Upper lobe of left lung (tissue), 4 donors: ENCODE measurements at regions not wholly inside any gene's neighbourhood (a gene's known extent, or its start where the extent isn't known, plus 50 kb on each side); places are given as distances from the start of the nearest gene placed in this dataset.

Experiments used
- POLR2AphosphoS5 ChIP-seq, 2 donors: sonication (generic); formaldehyde crosslinking; IDR thresholded peaks; one replicate each; pipeline ENCODE4 v1.5.1; 2017; ENCODE audit warnings: antibody characterized with exemption in 2 of 2
- TF ChIP-seq, protein P1 (sequence below), 6 experiments: fragments of 450-650 bp in 4 of 6; fragments of 200-600 bp in 2 of 6; sonication (generic) in 2 of 6; IDR thresholded peaks; one replicate each; pipeline ENCODE4 v1.5.1; 2016 to 2019; ENCODE audit warnings: antibody characterized with exemption in 6 of 6

DNA sequence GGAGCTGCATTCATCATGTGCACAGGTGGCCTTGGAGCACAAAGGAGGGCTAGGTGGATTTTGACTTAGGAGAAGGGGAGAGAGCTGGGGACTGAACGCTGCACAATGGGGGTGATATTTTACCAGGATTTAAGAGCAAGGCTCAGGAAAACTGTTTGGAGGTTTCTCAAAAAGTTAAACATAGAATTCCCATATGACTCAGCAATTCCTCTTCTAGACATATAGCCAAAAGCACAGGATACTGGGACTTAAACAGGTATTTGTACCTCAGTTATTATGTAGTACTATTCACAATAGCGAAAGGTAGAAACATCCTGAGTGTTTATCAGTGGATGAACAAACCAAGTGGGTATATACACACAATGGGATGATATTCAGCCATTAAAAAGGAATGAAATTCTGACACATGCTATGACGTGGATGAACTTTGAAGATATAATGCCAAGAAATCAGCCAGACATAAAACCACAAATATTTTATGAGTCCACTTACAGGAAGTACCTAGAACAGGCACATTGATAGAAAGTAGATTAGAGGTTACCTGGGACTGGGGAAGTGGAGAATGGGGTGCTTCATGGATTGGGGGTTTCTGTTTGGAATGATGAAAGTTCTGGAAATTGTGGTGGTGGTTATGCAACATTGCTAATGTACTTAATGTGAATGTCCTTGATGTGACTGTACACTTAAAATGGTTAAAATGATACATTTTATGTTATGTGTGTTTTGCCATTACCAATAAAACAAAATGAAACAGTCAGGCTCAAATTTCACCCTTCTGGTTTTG is 216.9 kb downstream of the HAUS1 start:
- TF ChIP-seq, protein P1, sequence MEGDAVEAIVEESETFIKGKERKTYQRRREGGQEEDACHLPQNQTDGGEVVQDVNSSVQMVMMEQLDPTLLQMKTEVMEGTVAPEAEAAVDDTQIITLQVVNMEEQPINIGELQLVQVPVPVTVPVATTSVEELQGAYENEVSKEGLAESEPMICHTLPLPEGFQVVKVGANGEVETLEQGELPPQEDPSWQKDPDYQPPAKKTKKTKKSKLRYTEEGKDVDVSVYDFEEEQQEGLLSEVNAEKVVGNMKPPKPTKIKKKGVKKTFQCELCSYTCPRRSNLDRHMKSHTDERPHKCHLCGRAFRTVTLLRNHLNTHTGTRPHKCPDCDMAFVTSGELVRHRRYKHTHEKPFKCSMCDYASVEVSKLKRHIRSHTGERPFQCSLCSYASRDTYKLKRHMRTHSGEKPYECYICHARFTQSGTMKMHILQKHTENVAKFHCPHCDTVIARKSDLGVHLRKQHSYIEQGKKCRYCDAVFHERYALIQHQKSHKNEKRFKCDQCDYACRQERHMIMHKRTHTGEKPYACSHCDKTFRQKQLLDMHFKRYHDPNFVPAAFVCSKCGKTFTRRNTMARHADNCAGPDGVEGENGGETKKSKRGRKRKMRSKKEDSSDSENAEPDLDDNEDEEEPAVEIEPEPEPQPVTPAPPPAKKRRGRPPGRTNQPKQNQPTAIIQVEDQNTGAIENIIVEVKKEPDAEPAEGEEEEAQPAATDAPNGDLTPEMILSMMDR (IDR thresholded peaks at IDR 0.05), result no peak
- no peak for TF ChIP-seq POLR2AphosphoS5 (IDR thresholded peaks at IDR 0.05)
